HG02678 (cell line): ENCODE measurements at regions not wholly inside any gene's neighbourhood (a gene's known extent, or its start where the extent isn't known, plus 50 kb on each side); places are given as distances from the start of the nearest gene placed in this dataset.
"Not testable (repeated sequence)": the region's sequence is repeated elsewhere in the genome, so short reads cannot be mapped to it uniquely, and the experiment has no call there.

ENCODE experiments used
- ATAC-seq: cut with Tn5 transposase; IDR thresholded peaks from one replicate; pipeline ENCODE4 v1.9.1; 2021; ENCODE audit warnings: mild to moderate bottlenecking, moderate library complexity; ENCODE audit not compliant: unreplicated experiment

- ATAC-seq: no peak
These were observed 186.6 kb upstream of the HAAO start for GRCh38 chr2:42978887-42979415.

- ATAC-seq: no peak
These were observed 185.9 kb upstream of the HAAO start for GRCh38 chr2:42978175-42978886.

GRCh38 chr2:42977270-42978174, 185.1 kb upstream of the HAAO start:
- no peak for ATAC-seq

GRCh38 chr2:42976351-42976750, 184.0 kb upstream of the HAAO start:
- no peak for ATAC-seq

- ATAC-seq: no peak
These were observed 182.6 kb upstream of the HAAO start for GRCh38 chr2:42974721-42975717.

GRCh38 chr2:42974169-42974720, 181.9 kb upstream of the HAAO start:
- ATAC-seq: no peak

GRCh38 chr2:42973726-42974125, 181.3 kb upstream of the HAAO start:
- no peak for ATAC-seq

GRCh38 chr2:42972933-42973516, 180.6 kb upstream of the HAAO start:
- ATAC-seq: not testable (repeated sequence)

GRCh38 chr2:42971947-42972736, 179.8 kb upstream of the HAAO start:
- ATAC-seq: no peak

GRCh38 chr2:42971381-42971780, 179.0 kb upstream of the HAAO start:
- no peak for ATAC-seq

- no peak for ATAC-seq
These were observed 177.8 kb upstream of the HAAO start for GRCh38 chr2:42970151-42970550.

GRCh38 chr2:42969231-42970150, 177.1 kb upstream of the HAAO start:
- ATAC-seq: no peak

- no peak for ATAC-seq
These were observed 175.7 kb upstream of the HAAO start for GRCh38 chr2:42967959-42968674.

- no peak for ATAC-seq
These were observed 173.5 kb upstream of the HAAO start for GRCh38 chr2:42965910-42966309.

- ATAC-seq: no peak
These were observed 172.8 kb upstream of the HAAO start for GRCh38 chr2:42965196-42965595.

- ATAC-seq: no peak
These were observed 172.2 kb upstream of the HAAO start for GRCh38 chr2:42964439-42965083.

- no peak for ATAC-seq
These were observed 171.2 kb upstream of the HAAO start for GRCh38 chr2:42963452-42964068.
